ENCODE measurements at regions not wholly inside any gene's neighbourhood (a gene's known extent, or its start where the extent isn't known, plus 50 kb on each side); places are given as distances from the start of the nearest gene placed in this dataset.

DNA sequence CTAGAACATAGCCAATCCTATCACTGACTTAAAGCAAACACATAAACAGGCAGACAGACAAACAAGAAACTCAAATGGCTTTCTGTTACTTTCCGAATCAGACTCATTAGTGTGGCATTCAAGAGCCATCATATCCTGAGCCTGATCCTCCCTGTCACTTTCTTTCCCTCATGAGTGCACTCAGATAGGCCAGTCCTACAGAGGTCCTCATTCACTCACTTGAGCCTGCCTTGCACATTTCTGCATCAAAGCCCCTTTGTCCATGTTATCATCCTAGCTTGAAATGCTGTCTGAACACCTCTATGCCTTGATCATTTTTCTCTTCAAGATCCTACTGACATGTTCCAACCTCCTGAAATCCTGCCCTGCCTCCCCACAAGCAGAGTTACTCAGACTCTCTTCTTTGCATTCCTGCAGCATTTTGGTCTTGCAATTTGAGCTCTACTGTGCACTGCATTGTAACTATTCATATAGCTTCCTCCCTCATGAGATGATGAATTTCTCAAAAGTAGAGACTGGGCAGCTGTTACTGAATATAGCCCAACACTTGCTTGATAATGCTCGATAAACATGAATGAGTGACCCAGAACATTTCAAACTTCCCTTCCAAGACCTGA lies 126.9 kb downstream of the PALM2AKAP2 start:
- TF ChIP-seq, protein P1, sequence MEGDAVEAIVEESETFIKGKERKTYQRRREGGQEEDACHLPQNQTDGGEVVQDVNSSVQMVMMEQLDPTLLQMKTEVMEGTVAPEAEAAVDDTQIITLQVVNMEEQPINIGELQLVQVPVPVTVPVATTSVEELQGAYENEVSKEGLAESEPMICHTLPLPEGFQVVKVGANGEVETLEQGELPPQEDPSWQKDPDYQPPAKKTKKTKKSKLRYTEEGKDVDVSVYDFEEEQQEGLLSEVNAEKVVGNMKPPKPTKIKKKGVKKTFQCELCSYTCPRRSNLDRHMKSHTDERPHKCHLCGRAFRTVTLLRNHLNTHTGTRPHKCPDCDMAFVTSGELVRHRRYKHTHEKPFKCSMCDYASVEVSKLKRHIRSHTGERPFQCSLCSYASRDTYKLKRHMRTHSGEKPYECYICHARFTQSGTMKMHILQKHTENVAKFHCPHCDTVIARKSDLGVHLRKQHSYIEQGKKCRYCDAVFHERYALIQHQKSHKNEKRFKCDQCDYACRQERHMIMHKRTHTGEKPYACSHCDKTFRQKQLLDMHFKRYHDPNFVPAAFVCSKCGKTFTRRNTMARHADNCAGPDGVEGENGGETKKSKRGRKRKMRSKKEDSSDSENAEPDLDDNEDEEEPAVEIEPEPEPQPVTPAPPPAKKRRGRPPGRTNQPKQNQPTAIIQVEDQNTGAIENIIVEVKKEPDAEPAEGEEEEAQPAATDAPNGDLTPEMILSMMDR (conservative IDR thresholded peaks at IDR 0.05 in 1 of 2, IDR thresholded peaks at IDR 0.05 in 1 of 2; ENCODE audit: extremely low read depth in 1 of 2, insufficient read depth in 1 of 2, low read depth in 1 of 2, low read length in 2 of 2) = no peak
- TF ChIP-seq EZH2 (IDR thresholded peaks at IDR 0.05; ENCODE audit: borderline replicate concordance, low read length) = no peak

Measured in mammary epithelial cell (primary cell).